K562 (cell line): ENCODE measurements at regions not wholly inside any gene's neighbourhood (a gene's known extent, or its start where the extent isn't known, plus 50 kb on each side); places are given as distances from the start of the nearest gene placed in this dataset.

Source experiments
- ATAC-seq: fragments of 200-7000 bp; cut with Tn5 transposase; 3 replicates; pipeline ENCODE4 v1.9.1; 2020; ENCODE audit warnings: moderate library complexity
- BruUV-seq: library from RNA; stranded (reverse); fragments of 400-500 nt; replicated peaks from 2 replicates; lab custom pipeline; 2021; lab: Mats Ljungman, UMichigan
- CTCF ChIA-PET: fragments of 300-600 bp; formaldehyde crosslinking; extraction: SDS; loops from one replicate; lab custom pipeline; 2021; ENCODE audit warnings: low intra/inter-chr PET ratio; lab: Yijun Ruan, JAX
- POLR2A ChIA-PET: fragments of 300-600, 350-650 bp; sonication (Branson Sonifier 250); formaldehyde crosslinking; extraction: SDS; loops from one replicate; lab custom pipeline; 2021; ENCODE audit warnings: antibody characterized with exemption, inconsistent platforms; lab: Yijun Ruan, JAX
- DNase-seq, 4 experiments: peaks; one replicate each; pipeline versions ENCODE4 v3.0.0 to v3.0.0-alpha.2; 2011 to 2018; ENCODE audit warnings: low spot score in 3 of 4, mixed read lengths in 3 of 4; ENCODE audit errors: extremely low read depth in 1 of 4
- FAIRE-seq: peaks from 2 replicates; lab custom pipeline; 2011; peaks lifted over from hg19 to GRCh38; lab: Jason Lieb, UNC
- H2AFZ ChIP-seq: 2 replicates; pipeline ENCODE4 v1.6.0; 2011; ENCODE audit warnings: low read depth, low read length, control low read depth, inconsistent platforms
- H3K27ac ChIP-seq: fragments of 200-600 bp; 3 replicates; pipeline ENCODE4 v1.8.0; 2011; ENCODE audit warnings: low read depth, mild to moderate bottlenecking, control low read depth, inconsistent platforms, low read length, moderate library complexity, mixed read lengths; ENCODE audit errors: extremely low read depth
- H3K27me3 ChIP-seq, 2 experiments: fragments of 300-600 bp in 1 of 2; 2 replicates in 1 of 2; 3 replicates in 1 of 2; pipeline versions ENCODE4 v1.6.0 to v1.8.0; 2011; ENCODE audit warnings: inconsistent platforms in 2 of 2, low read length in 2 of 2, mild to moderate bottlenecking in 1 of 2, mixed read lengths in 1 of 2, moderate library complexity in 1 of 2; ENCODE audit not compliant: control insufficient read depth in 2 of 2, insufficient read depth in 2 of 2
- H3K36me3 ChIP-seq: fragments of 300-600 bp; 3 replicates; pipeline ENCODE4 v1.8.0; 2011; ENCODE audit warnings: mild to moderate bottlenecking, low read length, inconsistent platforms; ENCODE audit not compliant: control insufficient read depth, insufficient read depth
- H3K4me1 ChIP-seq, 2 experiments: fragments of 200-600 bp in 1 of 2; replicated peaks in 1 of 2; 2 replicates in 1 of 2; 3 replicates in 1 of 2; pipeline versions ENCODE4 v1.5.1 to v1.8.0; 2011; ENCODE audit warnings: inconsistent platforms in 2 of 2, low read length in 2 of 2, mild to moderate bottlenecking in 1 of 2, mixed read lengths in 1 of 2, moderate library complexity in 1 of 2; ENCODE audit not compliant: control insufficient read depth in 2 of 2, insufficient read depth in 2 of 2
- H3K4me2 ChIP-seq: 2 replicates; pipeline ENCODE4 v1.6.1; 2011; ENCODE audit warnings: low read length, control low read depth, inconsistent platforms, mixed read lengths; ENCODE audit not compliant: insufficient read depth
- H3K4me3 ChIP-seq: fragments of 200-600 bp; sonication (generic), shearing (Covaris generic); 2 replicates; pipeline ENCODE4 v1.5.1; 2016; ENCODE audit warnings: control low read depth, inconsistent platforms
- H3K79me2 ChIP-seq: fragments of 200-600 bp; 3 replicates; pipeline ENCODE4 v1.8.0; 2011; ENCODE audit warnings: low read length, inconsistent platforms; ENCODE audit not compliant: control insufficient read depth, insufficient read depth
- H3K9ac ChIP-seq, 2 experiments: 2 replicates each; pipeline versions ENCODE4 v1.6.0 to v1.6.1; 2011; ENCODE audit warnings: low read depth in 2 of 2, low read length in 2 of 2, control low read depth in 1 of 2, inconsistent platforms in 1 of 2, mild to moderate bottlenecking in 1 of 2, mixed read lengths in 1 of 2; ENCODE audit not compliant: insufficient read depth in 1 of 2
- H3K9me1 ChIP-seq: one replicate; pipeline ENCODE4 v1.6.0; 2011; ENCODE audit warnings: inconsistent platforms, mild to moderate bottlenecking, low read length, moderate library complexity; ENCODE audit not compliant: control insufficient read depth, insufficient read depth
- H3K9me3 ChIP-seq: replicated peaks from 2 replicates; pipeline ENCODE4 v1.5.1; 2011; ENCODE audit warnings: low read depth, low read length, inconsistent platforms; ENCODE audit not compliant: control insufficient read depth, insufficient read depth
- H4K20me1 ChIP-seq: replicated peaks from 2 replicates; pipeline ENCODE4 v1.6.1; 2011; ENCODE audit warnings: low read length, inconsistent platforms, mixed read lengths; ENCODE audit not compliant: control insufficient read depth, insufficient read depth
- CREBBP ChIP-seq: IDR thresholded peaks from one replicate; pipeline ENCODE4 v1.6.1; 2012; ENCODE audit warnings: low read depth, mild to moderate bottlenecking, control low read depth, inconsistent platforms, low read length
- HDAC8 ChIP-seq: fragments of 450-650 bp; IDR thresholded peaks from 2 replicates; pipeline ENCODE4 v1.6.1; 2016; ENCODE audit warnings: mild to moderate bottlenecking, missing genetic modification characterization, moderate library complexity, missing compliant biosample characterization
- LARP7 ChIP-seq: fragments of 450-650 bp; IDR thresholded peaks from 2 replicates; pipeline ENCODE4 v1.6.1; 2016
- ZBTB1 ChIP-seq: sonication (generic); formaldehyde crosslinking; IDR thresholded peaks from 2 replicates; pipeline ENCODE4 v1.8.1; 2023; ENCODE audit warnings: missing genetic modification reagents, low read depth, mild to moderate bottlenecking, borderline replicate concordance
- ZNF121 ChIP-seq: sonication (generic); formaldehyde crosslinking; conservative IDR thresholded peaks from 2 replicates; pipeline ENCODE4 v1.8.0; 2022; ENCODE audit warnings: missing genetic modification reagents
- ZNF124 ChIP-seq: sonication (generic); formaldehyde crosslinking; IDR thresholded peaks from 2 replicates; pipeline ENCODE4 v1.8.1; 2022; ENCODE audit warnings: missing genetic modification reagents
- ZNF77 ChIP-seq: fragments of 250-450 bp; sonication (Bioruptor Pico); IDR thresholded peaks from 2 replicates; pipeline ENCODE4 v1.5.0; 2020
- WGBS: fragments of 100-300 bp; shearing (Covaris generic); methylation state at CpG from one replicate; pipeline ENCODE4 v1.1.6; 2016; ENCODE audit warnings: low coverage, mixed read lengths; ENCODE audit not compliant: insufficient coverage; ENCODE audit errors: missing lambda C conversion rate; 5-methylcytosine and 5-hydroxymethylcytosine counted together
- in situ Hi-C: fragments of 300-500 bp; cut with MboI; formaldehyde crosslinking; loops from 4 replicates; pipeline ENCODE4 v1.15.0; 2018; ENCODE audit warnings: inconsistent platforms, mixed read lengths
- intact Hi-C: fragments of 100-400 bp; cut with micrococcal nuclease; formaldehyde crosslinking; loops from 2 replicates; pipeline ENCODE4 v1.14.2; 2022
- TF ChIP-seq, protein P1 (sequence below): fragments of 250-450 bp; sonication (Bioruptor Pico); IDR thresholded peaks from 2 replicates; pipeline ENCODE4 v1.4.0; 2020; ENCODE audit warnings: borderline replicate concordance
- TF ChIP-seq, protein P2 (sequence below): fragments of 450-650 bp; formaldehyde crosslinking; conservative IDR thresholded peaks from 2 replicates; pipeline ENCODE4 v1.4.0; 2022; ENCODE audit warnings: mild to moderate bottlenecking, missing genetic modification characterization
- TF ChIP-seq, protein P3 (sequence below): fragments of 450-650 bp; conservative IDR thresholded peaks from 2 replicates; pipeline ENCODE4 v1.6.1; 2016; ENCODE audit warnings: missing genetic modification characterization, low read depth, mild to moderate bottlenecking, missing compliant biosample characterization, moderate library complexity

DNA sequence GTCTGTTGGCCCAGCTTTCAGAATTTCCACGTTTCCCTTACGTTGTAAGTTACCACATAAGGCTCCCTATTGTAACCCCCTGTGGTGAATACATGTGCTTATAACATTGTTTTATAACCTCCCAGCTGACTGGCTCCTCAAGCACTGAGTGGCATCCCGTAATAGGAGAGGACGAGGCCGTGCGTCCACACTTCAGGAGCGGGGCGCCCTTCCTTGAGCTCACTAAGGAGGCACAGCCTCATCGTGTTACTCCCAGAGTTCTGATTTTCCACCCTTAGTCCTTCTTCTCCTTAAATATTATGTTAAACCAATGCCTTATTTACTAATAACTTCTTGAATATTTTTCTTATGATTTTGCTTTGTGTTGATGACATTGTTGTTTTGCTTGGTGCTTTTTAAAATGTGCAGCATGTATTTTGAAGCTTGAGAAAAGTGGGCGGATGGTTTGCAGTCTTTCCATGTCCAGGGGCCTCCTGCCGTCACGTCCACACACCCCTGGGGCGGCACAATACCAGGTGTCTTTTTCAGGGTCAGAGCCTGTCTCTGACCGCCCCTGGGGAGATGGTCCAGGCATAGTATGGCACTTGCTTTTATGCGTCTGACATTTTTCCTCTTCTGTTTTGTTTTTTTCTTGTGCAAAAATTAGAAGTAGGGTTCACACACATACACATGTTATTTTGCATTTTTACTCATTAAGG lies 181.8 kb downstream of the DLL1 start:
- peaks cover 26 to 48% of the 10 kb centered on the region in 2 experiments for H3K27me3 ChIP-seq
- under 1% methylated on average over 15 of the region's 15 CpGs for WGBS

More for the DNA sequence above, 181.8 kb downstream of the DLL1 start:
- in situ Hi-C loops, result no loop called here
- Histone ChIP-seq H3K79me2 (no peaks in the 10 kb centered on the region), H3K4me3 (no peak overlapping the region), H3K27ac (no peak overlapping the region), H3K9me3 (peaks cover 3% of the 10 kb centered on the region; the same call in 1 of the 2 replicates), H2AFZ (no peak overlapping the region), H4K20me1 (no peaks in the 10 kb centered on the region), H3K4me2 (no peak overlapping the region), H3K36me3 (no peaks in the 10 kb centered on the region), H3K9me1 (no peaks in the 10 kb centered on the region), H3K9ac (no peak overlapping the region), H3K4me1 (peaks cover 0 to 7% of the 10 kb centered on the region in 2 experiments; a peak in 1 of 5 replicates)
- TF ChIP-seq ZNF124 (CRISPR knock-in tag), result no peak
- TF ChIP-seq HDAC8 (tag), result no peak
- TF ChIP-seq ZNF121 (CRISPR knock-in tag), result no peak
- TF ChIP-seq CREBBP, result no peak
- TF ChIP-seq, protein P1, sequence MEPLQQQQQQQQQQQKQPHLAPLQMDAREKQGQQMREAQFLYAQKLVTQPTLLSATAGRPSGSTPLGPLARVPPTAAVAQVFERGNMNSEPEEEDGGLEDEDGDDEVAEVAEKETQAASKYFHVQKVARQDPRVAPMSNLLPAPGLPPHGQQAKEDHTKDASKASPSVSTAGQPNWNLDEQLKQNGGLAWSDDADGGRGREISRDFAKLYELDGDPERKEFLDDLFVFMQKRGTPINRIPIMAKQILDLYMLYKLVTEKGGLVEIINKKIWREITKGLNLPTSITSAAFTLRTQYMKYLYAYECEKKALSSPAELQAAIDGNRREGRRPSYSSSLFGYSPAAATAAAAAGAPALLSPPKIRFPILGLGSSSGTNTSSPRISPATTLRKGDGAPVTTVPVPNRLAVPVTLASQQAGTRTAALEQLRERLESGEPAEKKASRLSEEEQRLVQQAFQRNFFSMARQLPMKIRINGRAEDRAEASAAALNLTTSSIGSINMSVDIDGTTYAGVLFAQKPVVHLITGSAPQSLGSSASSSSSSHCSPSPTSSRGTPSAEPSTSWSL, result no peak
- no peak for TF ChIP-seq ZBTB1 (CRISPR knock-in tag)
- TF ChIP-seq, protein P2, sequence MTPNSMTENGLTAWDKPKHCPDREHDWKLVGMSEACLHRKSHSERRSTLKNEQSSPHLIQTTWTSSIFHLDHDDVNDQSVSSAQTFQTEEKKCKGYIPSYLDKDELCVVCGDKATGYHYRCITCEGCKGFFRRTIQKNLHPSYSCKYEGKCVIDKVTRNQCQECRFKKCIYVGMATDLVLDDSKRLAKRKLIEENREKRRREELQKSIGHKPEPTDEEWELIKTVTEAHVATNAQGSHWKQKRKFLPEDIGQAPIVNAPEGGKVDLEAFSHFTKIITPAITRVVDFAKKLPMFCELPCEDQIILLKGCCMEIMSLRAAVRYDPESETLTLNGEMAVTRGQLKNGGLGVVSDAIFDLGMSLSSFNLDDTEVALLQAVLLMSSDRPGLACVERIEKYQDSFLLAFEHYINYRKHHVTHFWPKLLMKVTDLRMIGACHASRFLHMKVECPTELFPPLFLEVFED, result no peak
- no peak for TF ChIP-seq ZNF77 (CRISPR knock-in tag)
- TF ChIP-seq, protein P3, sequence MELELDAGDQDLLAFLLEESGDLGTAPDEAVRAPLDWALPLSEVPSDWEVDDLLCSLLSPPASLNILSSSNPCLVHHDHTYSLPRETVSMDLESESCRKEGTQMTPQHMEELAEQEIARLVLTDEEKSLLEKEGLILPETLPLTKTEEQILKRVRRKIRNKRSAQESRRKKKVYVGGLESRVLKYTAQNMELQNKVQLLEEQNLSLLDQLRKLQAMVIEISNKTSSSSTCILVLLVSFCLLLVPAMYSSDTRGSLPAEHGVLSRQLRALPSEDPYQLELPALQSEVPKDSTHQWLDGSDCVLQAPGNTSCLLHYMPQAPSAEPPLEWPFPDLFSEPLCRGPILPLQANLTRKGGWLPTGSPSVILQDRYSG, result no peak
- no peak for TF ChIP-seq LARP7
- intact Hi-C loops, result no loop called here
- FAIRE-seq (no peak), ATAC-seq (no peak), DNase-seq (no peak)
- ChIA-PET POLR2A (interaction anchor here (0.7 to 1.3 kb wide), 2 partner anchors 15 to 162 kb away, joined by 3 to 5 read pairs; no protein-coding TSS in a partner anchor), CTCF (no interaction called here)
- no TSS peak for BruUV-seq
